ENCODE measurements at regions not wholly inside any gene's neighbourhood (a gene's known extent, or its start where the extent isn't known, plus 50 kb on each side); places are given as distances from the start of the nearest gene placed in this dataset.

DNA sequence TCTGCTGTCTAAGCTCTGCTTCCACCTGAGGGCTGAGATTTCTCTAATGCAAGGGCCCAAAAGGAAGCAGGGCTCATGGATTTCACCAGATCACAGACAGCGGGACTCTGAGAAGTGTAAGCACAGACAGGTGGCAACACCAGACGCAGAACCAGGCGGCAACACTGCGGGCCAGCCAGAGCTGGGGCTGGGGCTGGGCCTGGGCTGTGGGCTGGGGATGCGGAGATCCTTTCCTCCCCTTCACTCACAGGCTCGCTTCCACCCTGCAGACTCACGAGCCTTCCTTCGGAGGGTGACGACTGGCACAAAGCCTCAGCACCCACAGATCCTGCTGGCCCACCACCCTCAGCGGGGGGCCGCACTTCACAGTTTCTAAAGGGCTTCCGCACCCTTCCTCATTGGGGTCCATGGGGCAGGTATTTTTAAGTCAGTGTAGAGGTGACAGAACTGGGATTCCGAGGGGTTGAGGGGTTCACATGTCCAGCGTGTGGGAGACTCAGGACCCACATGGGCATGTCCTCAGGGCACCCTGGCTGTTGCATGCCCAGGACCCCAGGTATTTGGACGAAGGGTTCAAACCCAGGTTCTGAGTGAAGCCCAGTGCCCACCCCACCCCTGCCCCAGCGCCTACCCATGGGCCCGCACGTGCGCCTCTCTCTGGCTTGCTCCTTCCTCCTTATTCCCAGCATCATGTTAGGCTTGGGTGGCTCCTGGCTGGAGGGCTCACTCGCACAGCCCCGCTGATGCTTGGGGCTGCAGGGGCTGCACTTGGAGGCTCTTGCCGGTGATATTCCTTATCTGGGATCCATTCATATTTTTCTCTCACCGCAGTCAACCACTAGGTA is 137.3 kb upstream of the GPR12 start:
- DNase-seq (ENCODE audit: low read depth in 3 of 3, low spot score in 2 of 3), result no peak

DNA sequence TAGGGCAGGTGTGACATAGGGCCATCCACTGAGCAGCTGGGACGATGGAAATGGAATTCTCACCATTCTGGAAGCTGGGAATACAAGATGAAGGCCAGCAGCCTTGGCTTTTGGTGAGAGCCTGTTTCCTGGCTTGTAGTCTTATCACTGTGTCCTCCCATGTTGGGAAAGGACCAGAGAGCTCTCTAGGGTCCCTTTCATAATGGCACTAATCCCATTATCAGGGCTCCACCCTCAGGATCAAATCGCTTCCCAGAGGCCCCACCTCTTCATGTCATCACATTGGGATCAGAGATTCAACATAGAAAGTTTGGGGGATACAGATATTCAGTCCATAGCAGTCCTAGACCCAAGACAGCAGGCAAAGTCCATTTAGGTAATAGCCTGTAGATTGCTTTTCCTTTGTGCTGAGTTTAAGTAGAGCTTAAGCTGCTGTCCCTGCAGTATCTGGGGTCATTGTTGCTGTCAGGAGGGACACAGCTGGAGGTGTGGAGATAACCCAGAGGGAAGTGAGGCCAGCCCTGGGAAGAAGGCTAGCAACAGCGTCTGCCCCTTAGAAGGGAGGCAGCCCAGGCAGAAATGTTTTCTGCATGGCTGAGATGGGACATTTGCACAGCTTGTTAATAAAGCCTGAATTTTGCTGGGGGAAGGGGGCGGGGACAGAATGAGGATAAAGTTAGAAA is 136.5 kb upstream of the GPR12 start:
- no peak for DNase-seq (ENCODE audit: low read depth in 3 of 3, low spot score in 2 of 3)

DNA sequence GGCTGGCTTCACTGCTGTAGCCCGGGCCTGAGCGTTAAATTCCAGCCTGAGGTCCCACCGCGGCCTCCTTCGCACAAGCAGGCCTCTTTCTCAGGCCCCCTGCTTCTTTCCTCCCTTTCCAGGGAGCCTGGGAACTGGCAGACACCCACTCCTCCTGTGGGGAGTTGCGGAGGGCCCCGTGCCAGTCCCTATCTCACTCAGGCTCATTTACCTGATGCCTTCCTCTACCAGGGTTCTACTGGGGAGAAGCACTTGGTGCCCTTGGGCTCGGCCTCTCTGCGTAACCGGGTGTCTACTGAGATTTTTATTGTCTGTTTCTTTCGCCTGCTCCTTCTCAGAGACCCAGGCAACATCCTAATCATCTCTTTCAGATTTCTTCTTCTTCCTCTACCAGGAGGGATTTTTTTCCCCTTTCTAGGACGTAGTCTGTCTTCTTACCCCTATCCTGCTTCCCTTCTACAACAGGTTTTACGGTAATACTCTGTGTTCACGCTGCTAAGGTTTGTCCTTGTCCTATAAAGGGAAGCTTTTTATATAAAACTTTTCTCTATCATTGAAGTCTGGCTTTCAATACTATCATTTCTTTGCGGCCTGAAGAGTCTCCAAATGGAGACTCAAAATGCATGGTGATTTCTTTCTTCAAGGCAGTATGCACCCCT is 135.4 kb upstream of the GPR12 start:
- DNase-seq (ENCODE audit: low read depth in 3 of 3, low spot score in 2 of 3), result no peak

DNA sequence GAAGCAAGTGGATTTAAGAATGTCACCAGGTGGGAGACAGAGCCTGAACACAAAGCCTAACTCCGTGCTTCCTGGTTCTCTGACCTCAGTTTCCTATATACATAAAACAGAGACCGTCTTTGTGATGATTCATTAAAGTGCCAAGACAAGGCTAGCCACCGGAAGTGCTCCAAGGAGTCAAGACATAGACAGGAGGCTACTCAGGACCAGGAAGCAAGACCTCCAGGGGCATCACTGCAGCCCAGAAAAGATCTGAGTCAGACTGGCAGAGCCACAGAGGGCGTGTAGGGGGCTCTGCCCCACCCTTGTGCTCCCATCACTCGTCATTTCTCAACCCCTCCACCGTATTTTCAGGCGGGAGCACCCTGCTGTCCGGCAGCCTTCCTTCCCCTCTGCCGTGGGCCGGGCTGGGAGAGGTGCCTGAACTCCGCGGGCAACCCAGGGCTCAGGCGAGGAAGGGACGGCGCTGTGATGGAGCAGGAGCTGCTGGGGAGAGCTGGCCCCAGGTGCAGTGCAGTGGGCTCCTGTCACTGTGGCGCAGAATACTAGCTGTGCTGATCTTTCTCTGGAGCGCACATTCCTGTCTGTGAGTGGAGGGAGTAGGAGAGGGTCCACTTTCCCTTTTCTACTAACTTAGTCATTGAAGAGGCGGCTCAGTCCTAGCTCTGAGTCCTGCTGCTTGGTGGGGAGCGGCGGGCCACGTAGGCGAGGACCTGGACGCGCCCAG is 134.7 kb upstream of the GPR12 start:
- no peak for DNase-seq (ENCODE audit: low read depth in 3 of 3, low spot score in 2 of 3)

DNA sequence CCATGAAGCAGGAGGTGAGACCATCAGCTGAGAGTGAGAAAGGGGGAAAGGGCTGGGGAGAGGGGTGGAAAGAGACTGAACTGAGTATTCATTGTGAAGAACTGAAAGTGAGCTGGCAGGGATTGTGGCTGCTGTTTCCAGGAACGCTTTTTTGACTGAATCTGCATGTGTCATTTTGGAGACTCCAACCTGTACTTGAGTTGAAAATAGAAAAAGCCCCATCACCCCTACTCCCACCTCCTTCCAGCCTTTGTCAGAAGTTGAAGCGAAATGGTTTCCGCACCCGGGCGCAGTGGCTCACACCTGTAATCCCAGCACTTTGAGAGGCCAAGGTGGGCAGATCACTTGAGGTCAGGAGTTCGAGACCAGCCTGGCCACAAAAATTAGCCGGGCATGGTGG is 128.0 kb upstream of the GPR12 start:
- DNase-seq (ENCODE audit: low read depth in 3 of 3, low spot score in 2 of 3), result no peak

DNA sequence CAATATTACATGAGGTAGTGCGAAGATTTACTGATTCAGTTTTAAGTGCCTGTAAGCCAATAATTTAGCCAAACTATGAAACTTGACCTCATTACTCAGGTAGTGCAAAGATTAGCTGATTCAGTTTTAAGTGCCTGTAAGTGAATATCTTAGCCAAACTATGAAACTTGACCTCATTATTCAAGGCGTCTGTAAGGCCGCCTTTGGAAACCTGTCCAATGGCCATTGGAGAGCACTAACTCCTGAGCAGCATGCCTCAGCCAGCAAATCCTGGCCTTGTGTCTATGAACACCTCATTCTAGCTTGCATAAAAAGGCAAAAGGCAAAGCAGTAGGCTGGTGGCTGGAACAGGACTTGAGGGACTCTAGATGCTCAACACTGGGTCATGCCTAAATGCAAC is 127.0 kb upstream of the GPR12 start:
- no peak for DNase-seq (ENCODE audit: low read depth in 3 of 3, low spot score in 2 of 3)

DNA sequence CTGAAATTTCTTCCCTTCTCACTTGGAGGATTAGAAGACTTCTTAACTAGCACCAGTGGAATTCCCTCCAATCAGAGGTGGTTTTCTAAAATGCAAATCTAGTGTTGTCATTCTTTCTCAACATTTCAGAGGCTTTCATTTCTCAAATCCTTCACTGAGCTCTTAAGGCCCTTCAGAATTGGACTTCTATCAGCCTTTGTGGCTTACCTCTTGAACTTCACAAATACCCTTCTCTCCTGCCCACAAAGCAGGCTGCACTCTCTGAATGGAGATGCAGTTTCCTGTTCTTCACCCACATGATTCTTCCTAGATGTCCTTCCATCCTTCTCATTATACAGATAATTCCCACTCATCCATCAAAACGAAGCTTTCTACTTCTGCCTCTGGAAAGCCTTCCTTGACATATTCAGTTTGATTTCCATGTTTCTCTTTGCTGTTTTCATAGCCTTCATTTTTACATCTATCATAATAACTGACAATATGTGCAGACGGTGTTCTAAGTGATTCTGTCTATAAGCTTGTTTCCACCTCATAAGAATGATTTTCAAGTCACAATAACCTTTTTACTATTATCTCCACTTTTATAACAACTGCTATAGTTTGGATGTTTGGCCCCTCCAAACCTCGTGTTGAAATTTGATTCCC is 123.1 kb upstream of the GPR12 start:
- DNase-seq (ENCODE audit: low read depth in 3 of 3, low spot score in 2 of 3), result no peak

DNA sequence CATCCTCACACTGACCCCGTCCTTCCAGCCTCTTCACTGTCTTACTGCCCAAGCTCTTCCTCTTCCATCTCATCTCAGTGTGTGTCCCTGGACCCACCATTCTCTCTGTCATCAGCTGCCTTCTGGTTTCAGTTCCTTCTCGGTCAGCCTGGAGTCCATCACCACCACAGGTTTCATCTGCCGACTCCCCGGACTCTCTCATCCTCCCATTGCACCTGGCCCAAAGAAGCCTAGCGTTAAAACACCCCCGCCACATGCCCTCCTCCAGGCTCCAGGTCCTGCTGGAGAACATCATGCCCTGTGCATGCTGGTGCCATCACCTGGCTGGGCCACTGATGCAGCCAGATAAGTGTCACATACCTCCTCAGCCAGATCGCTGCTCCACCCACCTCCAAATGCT is 122.1 kb upstream of the GPR12 start:
- no peak for DNase-seq (ENCODE audit: low read depth in 3 of 3, low spot score in 2 of 3)

DNA sequence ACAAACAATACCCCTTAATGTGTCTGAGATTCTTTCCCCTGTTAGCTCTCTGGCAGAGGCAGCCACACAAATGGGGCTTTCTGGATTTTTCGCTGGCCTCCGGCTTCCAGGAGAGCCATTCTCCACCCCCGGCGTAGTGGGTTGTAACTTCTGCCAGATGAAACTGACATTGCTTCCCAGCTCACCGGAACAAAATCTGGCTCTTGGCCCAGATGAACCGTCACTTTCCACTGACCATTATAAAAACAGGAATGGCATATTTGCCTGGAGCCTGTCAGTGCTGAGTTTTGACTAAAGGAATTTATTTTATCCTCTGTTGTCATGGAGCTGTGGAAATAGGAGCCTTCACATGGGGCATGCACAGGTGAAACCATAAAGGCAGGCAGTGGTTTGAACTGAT is 120.6 kb upstream of the GPR12 start:
- DNase-seq (ENCODE audit: low read depth in 3 of 3, low spot score in 2 of 3), result no peak

DNA sequence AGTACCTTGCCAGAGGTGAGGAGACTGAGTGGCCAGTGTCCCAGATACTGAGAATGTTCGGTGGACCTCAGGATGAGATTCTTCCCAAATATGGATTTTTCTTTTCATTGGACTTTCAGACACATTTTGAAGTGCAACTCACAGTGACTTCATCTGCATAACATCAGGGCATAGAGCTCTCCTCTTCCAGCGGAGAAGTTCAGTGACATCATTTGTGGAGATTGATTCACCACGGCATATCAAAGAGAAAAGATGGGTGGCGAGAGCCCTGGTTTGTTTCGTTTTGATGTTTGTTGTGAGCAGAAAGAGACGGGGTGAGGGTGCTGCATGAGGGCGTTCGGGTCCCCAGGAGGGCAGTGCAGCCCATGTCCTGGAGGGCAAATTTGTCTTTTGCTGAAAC is 120.1 kb upstream of the GPR12 start:
- no peak for DNase-seq (ENCODE audit: low read depth in 3 of 3, low spot score in 2 of 3)

DNA sequence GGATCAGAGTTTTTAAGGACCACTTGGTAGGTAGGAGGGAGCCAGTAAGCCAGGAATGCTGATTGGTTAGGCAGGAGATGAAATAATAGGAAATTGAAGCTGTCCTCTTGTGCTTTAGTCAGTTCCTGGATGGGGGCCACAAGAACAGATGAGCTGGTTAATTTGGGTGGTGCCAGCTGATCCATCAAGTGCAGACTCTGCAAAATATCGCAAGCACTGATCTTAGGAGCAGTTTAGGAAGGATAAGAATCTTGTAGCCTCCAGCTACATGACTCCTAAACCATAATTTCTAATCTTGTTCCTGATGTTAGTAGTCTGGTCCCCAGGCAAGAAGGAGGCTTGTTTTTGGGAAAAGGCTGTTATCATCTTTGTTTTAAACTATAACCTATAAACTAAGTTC is 117.9 kb upstream of the GPR12 start:
- DNase-seq (ENCODE audit: low read depth in 3 of 3, low spot score in 2 of 3), result no peak

DNA sequence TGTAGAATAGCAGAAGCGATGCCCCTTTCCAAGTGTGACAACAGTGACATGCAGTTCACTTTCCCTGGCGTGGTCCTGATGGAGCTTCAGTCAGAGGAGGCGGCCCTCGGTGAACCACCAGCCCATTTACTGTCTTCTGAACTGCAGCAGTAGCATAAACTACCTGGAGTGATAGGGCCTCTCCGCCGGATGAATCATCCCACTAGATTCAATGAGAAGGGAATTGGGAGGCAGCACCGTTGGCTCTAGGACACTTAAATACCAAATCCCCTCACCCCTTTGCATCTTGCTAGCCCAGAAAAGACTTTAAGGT is 112.8 kb upstream of the GPR12 start:
- no peak for DNase-seq (ENCODE audit: low read depth in 3 of 3, low spot score in 2 of 3)

DNA sequence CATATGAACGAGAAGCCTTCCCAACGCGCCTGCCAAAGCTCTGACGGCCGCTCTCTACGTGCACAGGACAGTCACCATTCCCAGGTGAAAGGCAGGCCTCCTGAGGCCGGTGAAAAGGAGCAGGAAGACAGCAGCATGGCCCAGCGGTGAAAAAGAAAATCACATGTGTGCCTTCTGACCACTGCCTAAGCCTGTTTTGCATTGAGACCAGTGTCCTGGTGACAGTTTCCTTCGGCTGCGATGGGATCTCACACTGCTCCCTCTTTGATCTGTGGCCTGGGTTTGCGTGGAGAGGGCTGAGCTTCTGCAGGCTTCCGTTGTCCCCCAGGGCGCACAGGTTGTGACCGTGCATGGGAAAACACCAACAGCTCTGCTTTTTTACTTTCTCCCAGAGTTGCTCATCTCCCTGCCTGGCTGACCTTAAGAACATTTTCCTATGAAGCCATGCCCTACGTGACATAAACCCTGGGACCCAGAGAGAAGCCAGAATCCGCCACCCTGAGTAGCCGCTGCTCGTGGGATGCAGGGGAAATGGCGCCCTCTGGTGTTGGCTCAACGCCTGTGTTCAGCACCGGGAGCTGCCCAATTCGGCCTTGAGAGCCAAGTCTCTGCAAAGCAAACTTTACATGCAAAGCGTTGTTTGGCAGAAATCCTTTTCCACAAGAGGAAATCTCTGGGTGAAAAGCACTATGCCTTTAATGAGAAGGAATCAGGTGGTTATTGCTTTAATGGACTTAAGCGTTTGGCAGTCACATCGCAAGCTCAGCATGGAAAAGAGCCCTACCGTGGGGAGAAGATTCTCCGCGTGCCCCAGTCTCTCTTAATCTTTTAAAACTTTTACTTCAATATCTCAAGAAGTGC is 112.2 kb upstream of the GPR12 start:
- DNase-seq (ENCODE audit: low read depth in 3 of 3, low spot score in 2 of 3), result peak in 1 of 3 donors; percentile 21

DNA sequence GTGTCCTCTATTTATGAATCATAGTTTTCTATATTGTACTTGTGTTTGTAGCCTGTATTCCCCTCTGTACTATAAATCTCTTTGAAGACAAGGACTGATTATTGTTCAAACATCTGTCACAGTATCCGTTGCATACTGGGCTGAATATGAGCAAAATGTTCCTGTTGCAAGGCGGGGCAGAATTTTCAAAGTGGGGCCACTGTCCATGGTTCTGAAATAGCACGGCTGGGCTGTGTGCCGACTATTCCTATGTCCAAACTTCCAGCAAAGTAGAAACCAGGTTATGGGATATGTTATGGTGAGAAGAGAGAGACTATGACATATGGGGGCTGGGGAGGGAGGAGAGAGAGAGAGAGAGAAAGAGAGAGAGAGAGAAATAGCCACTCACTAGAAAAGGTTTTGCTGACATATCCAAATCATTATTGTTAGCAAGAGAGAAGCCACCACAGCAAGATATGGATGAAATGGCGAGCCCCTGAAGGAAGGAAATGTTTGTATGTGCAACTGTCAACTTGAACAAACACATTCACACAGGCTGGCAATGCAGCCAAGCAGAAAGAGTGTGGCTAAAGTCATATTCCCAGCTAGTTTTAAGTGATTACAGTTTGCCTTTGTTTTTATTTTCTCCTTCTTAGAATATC is 107.0 kb upstream of the GPR12 start:
- peak; percentile 33 to 46 (median 41) for DNase-seq (ENCODE audit: low read depth in 3 of 3, low spot score in 2 of 3)

DNA sequence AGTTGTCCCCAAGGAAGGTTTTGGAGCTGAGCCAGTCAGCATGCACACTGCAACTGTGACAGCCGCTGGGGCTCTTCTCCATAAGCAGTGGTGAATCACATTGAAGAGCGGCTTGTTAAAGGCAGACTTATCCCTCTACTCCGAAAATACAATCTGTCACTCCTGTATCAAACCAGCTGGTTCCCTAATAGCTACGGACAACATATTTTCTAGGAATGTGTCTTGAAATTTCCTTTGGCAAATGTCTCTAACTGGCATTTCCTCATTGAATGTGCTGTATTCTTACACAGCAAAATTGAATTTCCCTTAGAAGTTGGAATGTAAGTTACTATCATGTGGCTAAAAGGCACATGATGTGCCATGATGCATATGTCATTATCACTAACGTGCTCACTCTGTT is 104.0 kb upstream of the GPR12 start:
- no peak for DNase-seq (ENCODE audit: low read depth in 3 of 3, low spot score in 2 of 3)

DNA sequence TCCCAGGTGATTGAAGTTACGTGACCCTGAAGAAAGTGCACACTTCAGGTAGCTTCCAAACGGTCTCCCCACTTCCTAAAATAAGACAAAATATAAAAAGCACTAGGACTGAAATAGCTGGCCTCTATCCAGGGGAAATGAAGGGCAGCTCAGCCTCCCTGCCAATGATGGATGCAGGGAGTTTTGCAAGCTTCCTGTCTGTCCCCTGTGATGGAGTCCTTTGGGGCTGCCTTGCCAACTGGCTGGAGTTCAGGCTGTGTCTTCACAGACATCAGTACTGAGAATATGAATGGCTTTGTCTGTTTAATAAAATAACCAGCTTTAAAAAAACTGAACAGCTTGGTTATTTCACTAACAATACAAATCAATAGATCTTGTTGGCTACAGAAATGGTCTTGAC is 101.4 kb upstream of the GPR12 start:
- no peak for DNase-seq (ENCODE audit: low read depth in 3 of 3, low spot score in 2 of 3)

DNA sequence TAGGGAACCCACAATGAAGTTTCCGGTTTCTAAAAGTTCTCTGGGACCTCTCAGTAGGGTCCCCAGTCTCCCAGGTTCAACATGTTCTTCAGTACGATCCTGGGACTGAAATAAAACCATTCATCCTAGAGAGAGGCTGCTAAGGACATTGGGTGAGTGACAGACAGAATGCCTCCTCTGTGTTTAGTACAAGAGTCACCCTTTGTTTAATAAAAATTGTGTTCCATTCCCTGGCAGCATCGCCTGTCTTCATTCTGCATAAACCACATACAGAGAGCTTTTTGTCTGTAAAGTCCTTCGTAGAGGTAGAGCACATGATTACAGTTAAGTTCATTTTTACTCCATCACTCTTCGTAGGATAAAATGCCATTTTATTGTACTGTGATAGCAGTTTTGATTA is 95.3 kb upstream of the GPR12 start:
- DNase-seq (ENCODE audit: low read depth in 3 of 3, low spot score in 2 of 3), result no peak

DNA sequence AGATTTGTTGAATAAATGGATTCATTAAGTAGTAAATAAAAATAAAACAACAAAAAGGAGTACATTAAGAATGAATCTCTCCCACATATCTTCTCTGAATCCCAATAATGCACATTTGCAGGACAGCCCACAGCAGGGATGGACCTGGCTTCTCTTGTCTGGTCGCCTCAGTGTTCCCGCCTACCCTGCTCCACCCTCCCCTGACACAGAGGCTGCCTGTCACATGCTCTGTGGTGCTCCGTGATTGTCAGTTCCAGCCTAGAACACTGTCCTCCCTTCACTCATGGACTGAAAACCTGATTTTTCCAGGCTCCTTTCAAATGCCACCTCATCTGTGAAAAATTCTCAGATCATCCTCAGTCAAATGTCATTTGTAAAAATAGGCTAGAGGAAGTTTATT is 94.5 kb upstream of the GPR12 start:
- no peak for DNase-seq (ENCODE audit: low read depth in 3 of 3, low spot score in 2 of 3)

DNA sequence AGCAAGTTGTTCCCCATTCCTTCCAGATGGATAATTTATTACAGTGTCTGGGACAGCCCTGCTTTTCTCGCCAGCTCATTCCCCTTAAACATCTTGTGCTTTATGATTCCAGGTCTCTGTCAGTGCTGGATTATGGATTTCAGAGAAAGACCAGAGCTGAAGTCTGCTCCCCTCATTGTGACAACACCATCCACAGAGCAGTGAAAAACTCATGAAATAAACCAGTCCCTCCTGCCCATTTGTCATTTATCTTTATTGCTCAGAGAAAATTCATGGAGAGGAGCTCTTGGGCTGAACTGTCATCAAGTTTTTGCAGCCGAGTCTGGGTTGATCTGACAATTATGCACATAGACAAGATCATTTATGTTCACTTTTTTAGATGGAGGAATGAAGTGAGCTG is 92.7 kb upstream of the GPR12 start:
- no peak for DNase-seq (ENCODE audit: low read depth in 3 of 3, low spot score in 2 of 3)

DNA sequence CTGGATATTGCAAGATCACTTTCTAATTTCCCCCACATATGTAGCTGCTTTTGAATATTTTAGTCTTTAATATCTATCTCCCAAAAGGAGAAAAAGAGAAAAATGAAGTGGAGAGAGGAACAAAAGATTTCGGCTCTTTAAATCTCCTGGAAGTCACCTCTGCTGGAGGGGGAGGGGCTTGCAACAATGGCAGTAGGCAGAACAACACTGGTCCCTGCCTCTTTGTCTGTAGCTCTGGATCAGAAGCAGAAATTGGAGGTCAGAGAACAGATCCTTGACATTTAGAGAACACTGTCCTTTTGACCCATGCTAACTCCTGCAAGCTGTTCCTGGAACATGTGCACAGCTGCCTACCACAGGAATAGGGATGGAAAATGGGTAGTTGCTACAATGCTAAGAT is 86.7 kb upstream of the GPR12 start:
- DNase-seq (ENCODE audit: low read depth in 3 of 3, low spot score in 2 of 3), result no peak

Measured in right renal cortex interstitium (tissue), 3 donors.